WTC11 (cell line): ENCODE measurements at regions not wholly inside any gene's neighbourhood (a gene's known extent, or its start where the extent isn't known, plus 50 kb on each side); places are given as distances from the start of the nearest gene placed in this dataset.

Source experiments
- CTCF ChIP-seq: fragments of 200-600 bp; IDR thresholded peaks from 2 replicates; pipeline ENCODE4 v1.8.0; 2022; ENCODE audit warnings: antibody characterized with exemption
- EMX1 ChIP-seq: fragments of 250-450 bp; sonication (Bioruptor Pico); IDR thresholded peaks from 2 replicates; pipeline ENCODE4 v1.8.0; 2021; ENCODE audit warnings: mild to moderate bottlenecking
- TF ChIP-seq, protein P1 (sequence below): sonication (generic); formaldehyde crosslinking; IDR thresholded peaks from 2 replicates; pipeline ENCODE4 v1.8.1; 2022; ENCODE audit warnings: low read depth, missing genetic modification reagents, borderline replicate concordance

- TF ChIP-seq CTCF = no peak
- no peak for TF ChIP-seq EMX1 (CRISPR knock-in tag)
- TF ChIP-seq, protein P1, sequence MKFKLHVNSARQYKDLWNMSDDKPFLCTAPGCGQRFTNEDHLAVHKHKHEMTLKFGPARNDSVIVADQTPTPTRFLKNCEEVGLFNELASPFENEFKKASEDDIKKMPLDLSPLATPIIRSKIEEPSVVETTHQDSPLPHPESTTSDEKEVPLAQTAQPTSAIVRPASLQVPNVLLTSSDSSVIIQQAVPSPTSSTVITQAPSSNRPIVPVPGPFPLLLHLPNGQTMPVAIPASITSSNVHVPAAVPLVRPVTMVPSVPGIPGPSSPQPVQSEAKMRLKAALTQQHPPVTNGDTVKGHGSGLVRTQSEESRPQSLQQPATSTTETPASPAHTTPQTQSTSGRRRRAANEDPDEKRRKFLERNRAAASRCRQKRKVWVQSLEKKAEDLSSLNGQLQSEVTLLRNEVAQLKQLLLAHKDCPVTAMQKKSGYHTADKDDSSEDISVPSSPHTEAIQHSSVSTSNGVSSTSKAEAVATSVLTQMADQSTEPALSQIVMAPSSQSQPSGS = no peak
Observed at GRCh38 chr7:33813331-33813730, 92.0 kb upstream of the BMPER start.
